PC-9 (cell line): ENCODE measurements at regions not wholly inside any gene's neighbourhood (a gene's known extent, or its start where the extent isn't known, plus 50 kb on each side); places are given as distances from the start of the nearest gene placed in this dataset.

Experiments
- BruUV-seq: library from RNA; stranded (reverse); fragments of 400-500 nt; replicated peaks from 2 replicates; lab custom pipeline; 2021; lab: Mats Ljungman, UMichigan
- CTCF ChIA-PET: fragments of 300-600 bp; sonication (Branson Sonifier 250); formaldehyde crosslinking; loops from one replicate; lab custom pipeline; 2022; ENCODE audit warnings: antibody characterized with exemption; lab: Charles Lee
- POLR2A ChIA-PET: fragments of 300-600 bp; sonication (Branson Sonifier 250); formaldehyde crosslinking; loops from one replicate; lab custom pipeline; 2022; ENCODE audit warnings: antibody characterized with exemption; ENCODE audit not compliant: unreplicated experiment; lab: Charles Lee
- DNase-seq, 2 experiments: peaks; one replicate each; pipeline versions ENCODE4 v3.0.0 to v3.0.0-alpha.2; 2015 to 2022; ENCODE audit warnings: mixed read lengths in 1 of 2
- H2AFZ ChIP-seq: fragments of 200-600 bp; sonication (generic); 2 replicates; pipeline ENCODE4 v1.8.1; 2017; ENCODE audit warnings: antibody characterized with exemption
- H3F3A ChIP-seq: fragments of 200-600 bp; sonication (generic); 2 replicates; pipeline ENCODE4 v1.8.1; 2017; ENCODE audit warnings: antibody characterized with exemption, mild to moderate bottlenecking, low read depth; ENCODE audit not compliant: insufficient read depth
- H3K27ac ChIP-seq: fragments of 200-600 bp; sonication (generic); 2 replicates; pipeline ENCODE4 v1.6.1; 2016; ENCODE audit warnings: mixed run types
- H3K27me3 ChIP-seq: fragments of 200-600 bp; sonication (generic); 2 replicates; pipeline ENCODE4 v1.6.1; 2016; ENCODE audit warnings: low read depth, mixed run types; ENCODE audit not compliant: insufficient read depth
- H3K36me3 ChIP-seq: fragments of 200-600 bp; sonication (generic); 2 replicates; pipeline ENCODE4 v1.6.1; 2016; ENCODE audit warnings: low read depth, mixed run types
- H3K4me1 ChIP-seq: fragments of 200-600 bp; sonication (generic); replicated peaks from 2 replicates; pipeline ENCODE4 v1.6.1; 2016; ENCODE audit warnings: mixed run types; ENCODE audit not compliant: insufficient read depth
- H3K4me2 ChIP-seq: fragments of 200-600 bp; sonication (generic); 2 replicates; pipeline ENCODE4 v1.6.1; 2017; ENCODE audit warnings: mixed run types
- H3K4me3 ChIP-seq: fragments of 200-600 bp; sonication (generic); 2 replicates; pipeline ENCODE4 v1.6.1; 2016; ENCODE audit warnings: mixed run types
- H3K79me2 ChIP-seq: fragments of 200-600 bp; sonication (generic); 2 replicates; pipeline ENCODE4 v1.6.1; 2017; ENCODE audit warnings: low read depth, mixed run types
- H3K9me2 ChIP-seq: fragments of 200-600 bp; sonication (generic); 2 replicates; pipeline ENCODE4 v1.8.1; 2017; ENCODE audit warnings: mild to moderate bottlenecking; ENCODE audit not compliant: insufficient read depth
- H3K9me3 ChIP-seq: fragments of 200-600 bp; sonication (generic); 2 replicates; pipeline ENCODE4 v1.8.1; 2016; ENCODE audit warnings: low read depth; ENCODE audit not compliant: insufficient read depth
- H4K20me1 ChIP-seq: fragments of 200-600 bp; sonication (generic); 2 replicates; pipeline ENCODE4 v1.8.1; 2017; ENCODE audit not compliant: insufficient read depth
- CTCF ChIP-seq: fragments of 200-600 bp; sonication (generic); conservative IDR thresholded peaks from 2 replicates; pipeline ENCODE4 v1.6.1; 2017; ENCODE audit warnings: mixed run types, antibody characterized with exemption, mild to moderate bottlenecking, moderate library complexity
- EZH2 ChIP-seq: fragments of 200-600 bp; sonication (generic); IDR thresholded peaks from 2 replicates; pipeline ENCODE4 v1.8.0; 2017; ENCODE audit warnings: antibody characterized with exemption, low read depth
- intact Hi-C: fragments of 100-400 bp; cut with micrococcal nuclease; formaldehyde crosslinking; loops from one replicate; pipeline ENCODE4 v1.10.0; 2022; ENCODE audit not compliant: unreplicated experiment

GRCh38 chr1:9435153-9435636 lies 104.1 kb upstream of the SLC25A33 start:
- H3K79me2 ChIP-seq: no peaks in the 10 kb centered on the region
- ChIA-PET CTCF (no interaction called here), POLR2A (no interaction called here)
- no peak overlapping the region for H2AFZ ChIP-seq
- DNase-seq: no peak
- no peaks in the 10 kb centered on the region for H3K36me3 ChIP-seq
- H4K20me1 ChIP-seq: no peaks in the 10 kb centered on the region
- TF ChIP-seq CTCF (no peak), EZH2 (no peak)
- H3K27me3 ChIP-seq: no peaks in the 10 kb centered on the region
- intact Hi-C loops: no loop called here
- no peaks in the 10 kb centered on the region for H3K9me3 ChIP-seq
- no peaks in the 10 kb centered on the region for H3K4me1 ChIP-seq
- no peak overlapping the region for H3K27ac ChIP-seq
- H3F3A ChIP-seq: no peaks in the 10 kb centered on the region
- BruUV-seq: no TSS peak
- H3K4me2 ChIP-seq: no peak overlapping the region
- no peaks in the 10 kb centered on the region for H3K9me2 ChIP-seq
- H3K4me3 ChIP-seq: no peak overlapping the region

GRCh38 chr1:9435854-9436640 lies 103.2 kb upstream of the SLC25A33 start:
- Histone ChIP-seq H3K36me3 (no peaks in the 10 kb centered on the region), H3K79me2 (no peaks in the 10 kb centered on the region), H3K27ac (no peak overlapping the region), H4K20me1 (no peaks in the 10 kb centered on the region), H3K9me2 (no peaks in the 10 kb centered on the region), H3K4me3 (no peak overlapping the region), H3F3A (no peaks in the 10 kb centered on the region), H2AFZ (no peak overlapping the region), H3K27me3 (no peaks in the 10 kb centered on the region), H3K4me2 (no peak overlapping the region), H3K9me3 (no peaks in the 10 kb centered on the region), H3K4me1 (no peaks in the 10 kb centered on the region)
- intact Hi-C loops: no loop called here
- ChIA-PET POLR2A (no interaction called here), CTCF (no interaction called here)
- DNase-seq: no peak
- TF ChIP-seq CTCF (no peak), EZH2 (no peak)
- no TSS peak for BruUV-seq

- H3F3A ChIP-seq: no peaks in the 10 kb centered on the region
- H3K27ac ChIP-seq: no peak overlapping the region
- intact Hi-C loops: no loop called here
- no peaks in the 10 kb centered on the region for H3K9me2 ChIP-seq
- no peak for DNase-seq
- H3K36me3 ChIP-seq: no peaks in the 10 kb centered on the region
- H3K9me3 ChIP-seq: no peaks in the 10 kb centered on the region
- CTCF ChIA-PET: no interaction called here
- no peak overlapping the region for H3K4me3 ChIP-seq
- BruUV-seq: no TSS peak
- no peak overlapping the region for H3K4me2 ChIP-seq
- no peaks in the 10 kb centered on the region for H4K20me1 ChIP-seq
- no peaks in the 10 kb centered on the region for H3K4me1 ChIP-seq
- POLR2A ChIA-PET: interaction anchor here (0.6 kb wide), 1 partner anchor 29 kb away, joined by 3 read pairs; no protein-coding TSS in a partner anchor
- no peak overlapping the region for H2AFZ ChIP-seq
- no peaks in the 10 kb centered on the region for H3K27me3 ChIP-seq
- H3K79me2 ChIP-seq: no peaks in the 10 kb centered on the region
- TF ChIP-seq CTCF (no peak), EZH2 (no peak)
These were observed 101.3 kb upstream of the SLC25A33 start for GRCh38 chr1:9437961-9438430.
